ENCODE measurements at regions not wholly inside any gene's neighbourhood (a gene's known extent, or its start where the extent isn't known, plus 50 kb on each side); places are given as distances from the start of the nearest gene placed in this dataset.

GRCh38 chr4:180962268-180962667 is 1280.9 kb upstream of the TENM3 start:
- no peak for TF ChIP-seq CTCF (IDR thresholded peaks at IDR 0.05; ENCODE audit: borderline replicate concordance, extremely low read depth, low read length, poor library complexity, severe bottlenecking)
- no peak for TF ChIP-seq EZH2 (IDR thresholded peaks at IDR 0.05; ENCODE audit: borderline replicate concordance, low read depth, low read length, severe bottlenecking)
